ENCODE measurements at regions not wholly inside any gene's neighbourhood (a gene's known extent, or its start where the extent isn't known, plus 50 kb on each side); places are given as distances from the start of the nearest gene placed in this dataset.
A peak's percentile ranks its signal among the peaks of the same experiment; 100 is the strongest.

DNA sequence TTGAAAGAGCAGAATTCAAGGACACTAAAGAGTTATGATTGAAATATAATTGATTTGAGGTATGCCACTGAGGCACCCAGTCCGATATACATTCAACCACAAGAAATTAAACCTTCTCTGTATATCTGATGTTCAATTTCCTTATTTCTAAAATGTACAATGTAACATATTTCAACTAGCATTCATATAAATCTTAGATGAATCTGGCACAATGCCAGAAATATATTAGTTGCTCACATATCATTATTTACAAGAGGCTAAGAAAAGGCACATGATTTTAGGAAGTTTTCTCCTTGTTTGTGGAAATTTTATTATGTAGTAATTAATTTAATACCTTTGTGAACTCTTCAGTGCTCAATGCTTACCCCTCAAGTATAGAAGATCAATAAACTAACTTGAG, 532.3 kb downstream of the KCNA4 start:
- Mint-ChIP-seq H3K4me3 (no peak overlapping the region), H3K4me1 (no peaks in the 10 kb centered on the region), H3K9me3 (no peaks in the 10 kb centered on the region), H3K27me3 (ENCODE audit: low read depth) (no peaks in the 10 kb centered on the region), H3K36me3 (ENCODE audit: low read depth) (no peaks in the 10 kb centered on the region), H3K27ac (ENCODE audit: unreplicated experiment) (no peak overlapping the region)
- DNase-seq (ENCODE audit: low read depth, low spot score), result no peak
- TF ChIP-seq, protein P1, sequence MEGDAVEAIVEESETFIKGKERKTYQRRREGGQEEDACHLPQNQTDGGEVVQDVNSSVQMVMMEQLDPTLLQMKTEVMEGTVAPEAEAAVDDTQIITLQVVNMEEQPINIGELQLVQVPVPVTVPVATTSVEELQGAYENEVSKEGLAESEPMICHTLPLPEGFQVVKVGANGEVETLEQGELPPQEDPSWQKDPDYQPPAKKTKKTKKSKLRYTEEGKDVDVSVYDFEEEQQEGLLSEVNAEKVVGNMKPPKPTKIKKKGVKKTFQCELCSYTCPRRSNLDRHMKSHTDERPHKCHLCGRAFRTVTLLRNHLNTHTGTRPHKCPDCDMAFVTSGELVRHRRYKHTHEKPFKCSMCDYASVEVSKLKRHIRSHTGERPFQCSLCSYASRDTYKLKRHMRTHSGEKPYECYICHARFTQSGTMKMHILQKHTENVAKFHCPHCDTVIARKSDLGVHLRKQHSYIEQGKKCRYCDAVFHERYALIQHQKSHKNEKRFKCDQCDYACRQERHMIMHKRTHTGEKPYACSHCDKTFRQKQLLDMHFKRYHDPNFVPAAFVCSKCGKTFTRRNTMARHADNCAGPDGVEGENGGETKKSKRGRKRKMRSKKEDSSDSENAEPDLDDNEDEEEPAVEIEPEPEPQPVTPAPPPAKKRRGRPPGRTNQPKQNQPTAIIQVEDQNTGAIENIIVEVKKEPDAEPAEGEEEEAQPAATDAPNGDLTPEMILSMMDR (conservative IDR thresholded peaks at IDR 0.05), result no peak

DNA sequence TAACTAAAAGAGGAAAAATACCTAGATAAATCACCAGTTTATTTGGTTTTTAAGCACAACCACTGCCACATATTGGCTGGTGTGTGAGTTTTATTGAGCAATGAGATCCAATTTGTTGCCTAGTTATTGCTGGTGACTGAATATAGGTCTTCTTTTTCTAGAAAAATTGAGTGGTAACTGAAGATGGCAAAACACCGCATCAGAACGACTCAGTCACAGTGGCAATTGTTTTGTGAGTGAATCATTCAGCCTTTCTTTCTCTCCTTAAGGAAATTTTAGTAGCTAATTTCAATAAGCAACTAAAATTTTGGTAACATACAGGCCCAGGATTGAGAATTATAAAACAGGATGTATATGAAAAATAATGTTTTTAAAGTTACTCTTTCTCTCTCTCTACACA, 533.0 kb downstream of the KCNA4 start:
- Mint-ChIP-seq H3K4me1 (no peaks in the 10 kb centered on the region), H3K9me3 (no peaks in the 10 kb centered on the region), H3K27ac (ENCODE audit: unreplicated experiment) (no peak overlapping the region), H3K4me3 (no peak overlapping the region), H3K36me3 (ENCODE audit: low read depth) (no peaks in the 10 kb centered on the region), H3K27me3 (ENCODE audit: low read depth) (no peaks in the 10 kb centered on the region)
- DNase-seq (ENCODE audit: low read depth, low spot score), result no peak
- TF ChIP-seq, protein P1 (conservative IDR thresholded peaks at IDR 0.05), result no peak

DNA sequence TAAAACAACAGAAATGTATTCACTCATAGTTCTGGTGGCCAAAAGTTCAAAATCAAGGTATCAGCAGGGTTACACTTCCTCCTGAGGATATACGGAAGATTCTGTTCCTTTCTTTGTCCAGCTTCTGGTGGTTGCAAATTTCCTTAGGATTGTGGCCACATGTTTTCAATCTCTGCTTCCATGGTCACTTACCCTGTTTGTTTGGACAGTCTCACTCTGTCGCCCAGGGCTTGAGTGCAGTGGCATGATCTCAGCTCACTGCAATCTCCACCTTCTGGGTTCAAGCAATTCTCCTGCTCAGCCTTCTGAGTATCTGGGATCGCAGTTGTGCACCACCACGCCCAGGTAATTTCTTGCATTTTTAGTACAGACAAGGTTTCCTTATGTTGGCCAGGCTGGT, 534.3 kb downstream of the KCNA4 start:
- H3K27ac Mint-ChIP-seq (ENCODE audit: unreplicated experiment), result peak overlapping the region; percentile 81
- H3K4me3 Mint-ChIP-seq, result no peak overlapping the region
- no peak for DNase-seq (ENCODE audit: low read depth, low spot score)
- no peaks in the 10 kb centered on the region for H3K4me1 Mint-ChIP-seq
- no peaks in the 10 kb centered on the region for H3K36me3 Mint-ChIP-seq (ENCODE audit: low read depth)
- TF ChIP-seq, protein P1 (conservative IDR thresholded peaks at IDR 0.05), result no peak
- H3K27me3 Mint-ChIP-seq (ENCODE audit: low read depth), result no peaks in the 10 kb centered on the region
- H3K9me3 Mint-ChIP-seq, result no peaks in the 10 kb centered on the region

DNA sequence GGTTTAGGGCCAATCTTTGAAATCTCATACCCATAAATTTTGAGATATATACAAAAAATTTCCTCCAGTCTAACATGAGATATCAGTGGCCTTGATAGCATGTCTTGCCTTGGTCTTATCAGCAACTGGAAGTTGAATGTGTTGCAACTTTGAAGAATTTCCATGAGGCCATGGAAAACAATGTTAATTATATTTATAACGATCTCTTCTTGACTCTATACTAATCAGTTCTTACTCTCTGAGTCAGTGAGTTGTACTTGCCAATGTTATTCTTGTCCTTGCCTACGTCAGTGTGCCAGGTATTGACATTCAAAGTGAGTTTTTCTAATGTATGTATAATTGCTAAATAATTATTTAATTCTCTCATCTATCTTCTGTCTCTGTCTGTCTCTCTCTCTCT, 535.1 kb downstream of the KCNA4 start:
- Mint-ChIP-seq H3K27ac (ENCODE audit: unreplicated experiment) (no peak overlapping the region), H3K4me1 (no peaks in the 10 kb centered on the region), H3K27me3 (ENCODE audit: low read depth) (no peaks in the 10 kb centered on the region), H3K36me3 (ENCODE audit: low read depth) (no peaks in the 10 kb centered on the region), H3K4me3 (no peak overlapping the region), H3K9me3 (peaks cover 3% of the 10 kb centered on the region)
- TF ChIP-seq, protein P1 (conservative IDR thresholded peaks at IDR 0.05), result no peak
- DNase-seq (ENCODE audit: low read depth, low spot score), result no peak

DNA sequence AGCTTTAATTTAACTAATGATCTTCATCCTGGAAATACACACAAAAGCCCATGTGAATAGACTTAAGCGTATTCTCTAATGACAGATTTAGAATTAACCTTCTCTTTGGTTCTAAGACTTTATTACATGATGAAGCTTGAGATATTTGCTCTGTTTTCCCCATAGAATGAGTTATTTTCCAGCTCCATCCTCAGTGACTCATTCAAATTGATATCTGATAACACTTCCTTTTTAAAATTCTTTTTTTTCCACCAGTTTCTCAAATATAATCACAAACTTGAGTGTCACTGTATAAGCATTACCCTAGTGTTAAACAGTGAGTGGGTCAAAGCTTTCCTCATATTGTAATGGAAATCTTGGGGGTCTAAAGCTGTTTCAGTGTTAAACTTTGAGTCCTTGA, 535.8 kb downstream of the KCNA4 start:
- TF ChIP-seq, protein P1 (conservative IDR thresholded peaks at IDR 0.05), result no peak
- DNase-seq (ENCODE audit: low read depth, low spot score), result no peak
- no peaks in the 10 kb centered on the region for H3K36me3 Mint-ChIP-seq (ENCODE audit: low read depth)
- H3K4me1 Mint-ChIP-seq, result no peaks in the 10 kb centered on the region
- H3K27me3 Mint-ChIP-seq (ENCODE audit: low read depth), result no peaks in the 10 kb centered on the region
- no peak overlapping the region for H3K4me3 Mint-ChIP-seq
- H3K9me3 Mint-ChIP-seq, result peaks cover 3% of the 10 kb centered on the region
- no peak overlapping the region for H3K27ac Mint-ChIP-seq (ENCODE audit: unreplicated experiment)

DNA sequence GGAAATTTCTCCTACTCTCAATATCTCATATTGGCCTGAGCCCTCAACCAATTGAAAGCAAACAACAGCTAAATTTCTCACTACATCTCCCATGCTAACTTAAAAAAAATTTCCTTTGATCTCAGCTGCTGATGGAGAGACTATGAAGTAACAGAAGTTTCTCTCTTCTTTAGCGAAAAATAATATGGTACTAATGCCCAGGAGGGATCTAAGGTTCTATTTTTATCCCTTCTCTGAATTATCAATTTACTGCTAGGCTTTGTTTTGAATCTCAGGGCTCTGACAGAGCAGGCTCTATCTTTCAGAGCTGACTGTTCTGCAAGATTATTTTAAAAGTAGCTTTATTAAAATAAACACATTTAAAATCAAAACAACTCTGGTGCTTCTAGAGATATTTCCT, 558.6 kb downstream of the KCNA4 start:
- H3K4me3 Mint-ChIP-seq, result no peak overlapping the region
- H3K36me3 Mint-ChIP-seq (ENCODE audit: low read depth), result no peaks in the 10 kb centered on the region
- H3K4me1 Mint-ChIP-seq, result peaks cover 24% of the 10 kb centered on the region
- H3K27me3 Mint-ChIP-seq (ENCODE audit: low read depth), result no peaks in the 10 kb centered on the region
- H3K27ac Mint-ChIP-seq (ENCODE audit: unreplicated experiment), result peak overlapping the region; percentile 70
- TF ChIP-seq, protein P1 (conservative IDR thresholded peaks at IDR 0.05), result no peak
- peaks cover 3% of the 10 kb centered on the region for H3K9me3 Mint-ChIP-seq
- DNase-seq (ENCODE audit: low read depth, low spot score), result no peak
